Fibroblast of mammary gland (primary cell): ENCODE measurements at regions not wholly inside any gene's neighbourhood (a gene's known extent, or its start where the extent isn't known, plus 50 kb on each side); places are given as distances from the start of the nearest gene placed in this dataset.

Experiments used
- DNase-seq: peaks from one replicate; pipeline ENCODE4 v3.0.0-alpha.2; 2010; ENCODE audit warnings: low read depth
- H3K4me3 ChIP-seq: 2 replicates; pipeline ENCODE4 v1.5.1; 2011; ENCODE audit warnings: low read depth, mild to moderate bottlenecking, low read length, moderate library complexity; ENCODE audit not compliant: control insufficient read depth
- CTCF ChIP-seq: conservative IDR thresholded peaks from 2 replicates; pipeline ENCODE4 v1.5.1; 2011; ENCODE audit warnings: low read depth, low read length, inconsistent platforms; ENCODE audit not compliant: control insufficient read depth, insufficient read depth

DNA sequence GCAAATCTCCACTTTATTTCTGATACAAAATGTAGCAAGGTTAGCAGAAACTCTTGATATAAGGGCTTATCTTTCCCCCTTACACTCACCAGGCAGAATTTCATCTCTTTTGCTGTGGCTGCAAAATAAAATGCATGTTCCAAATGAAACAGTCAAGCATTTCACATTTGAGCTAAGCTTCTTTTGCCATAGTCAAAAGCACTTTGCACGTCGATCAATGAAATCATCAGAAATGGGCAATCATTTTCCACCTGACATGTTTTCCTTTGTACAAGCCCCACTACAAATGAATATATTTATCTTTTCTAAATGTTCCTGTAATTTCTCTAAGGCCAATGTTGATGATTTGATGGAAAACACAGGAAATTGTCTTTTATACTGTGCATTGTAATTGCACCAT, 178.4 kb downstream of the ANKRD50 start:
- TF ChIP-seq CTCF = no peak
- no peak overlapping the region for H3K4me3 ChIP-seq
- DNase-seq = no peak

- H3K4me3 ChIP-seq = no peak overlapping the region
- TF ChIP-seq CTCF = no peak
- DNase-seq = no peak
Measured at GRCh38 chr4:124535003-124535402, 177.5 kb downstream of the ANKRD50 start.

GRCh38 chr4:124536946-124537345, 175.6 kb downstream of the ANKRD50 start:
- H3K4me3 ChIP-seq = no peak overlapping the region
- no peak for TF ChIP-seq CTCF
- DNase-seq = no peak

DNA sequence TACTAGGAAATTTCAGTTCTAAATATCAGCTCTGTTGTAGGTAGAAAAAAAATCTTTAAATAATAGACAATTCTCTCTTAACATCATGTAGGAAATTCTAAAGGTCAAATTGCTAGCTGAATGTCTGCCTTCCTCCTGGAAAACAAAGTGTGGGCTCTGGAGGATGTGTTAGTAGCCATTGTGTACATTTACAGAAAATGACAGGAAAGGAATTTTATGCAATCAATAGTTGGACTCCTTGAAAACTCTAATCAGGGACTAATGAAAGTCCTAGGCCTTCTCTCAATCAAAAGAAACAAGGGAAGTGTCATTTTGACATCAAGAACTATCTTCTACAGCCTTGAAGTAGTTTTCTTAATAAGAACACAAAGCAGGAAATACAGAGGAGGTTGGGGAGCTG, 174.6 kb downstream of the ANKRD50 start:
- no peak for DNase-seq
- H3K4me3 ChIP-seq = no peak overlapping the region
- no peak for TF ChIP-seq CTCF

- no peak for TF ChIP-seq CTCF
- DNase-seq = no peak
- H3K4me3 ChIP-seq = no peak overlapping the region
Measured at GRCh38 chr4:124540014-124540413, 172.5 kb downstream of the ANKRD50 start.

- DNase-seq = no peak
- H3K4me3 ChIP-seq = no peak overlapping the region
- TF ChIP-seq CTCF = no peak
Measured at GRCh38 chr4:124541652-124542420, 170.7 kb downstream of the ANKRD50 start.
